Lower lobe of right lung (tissue), 2 donors: ENCODE measurements at regions not wholly inside any gene's neighbourhood (a gene's known extent, or its start where the extent isn't known, plus 50 kb on each side); places are given as distances from the start of the nearest gene placed in this dataset.

Source experiments
- ATAC-seq, 2 donors: fragments of 200-7000 bp; cut with Tn5 transposase; one replicate each; pipeline ENCODE4 v1.9.1; 2020 to 2022; ENCODE audit warnings: mild to moderate bottlenecking in 2 of 2, moderate library complexity in 2 of 2
- DNase-seq: peaks from one replicate; pipeline ENCODE4 v3.0.0-alpha.2; 2020
- H3K27ac ChIP-seq: fragments of 200-600 bp; one replicate; pipeline ENCODE4 v1.8.0; 2022
- H3K27me3 ChIP-seq: fragments of 200-600 bp; one replicate; pipeline ENCODE4 v1.8.0; 2022; ENCODE audit warnings: low read depth
- H3K36me3 ChIP-seq: fragments of 200-600 bp; one replicate; pipeline ENCODE4 v1.8.0; 2022; ENCODE audit warnings: mild to moderate bottlenecking
- H3K4me1 ChIP-seq: fragments of 200-600 bp; one replicate; pipeline ENCODE4 v1.8.0; 2022
- H3K4me3 ChIP-seq: fragments of 200-600 bp; one replicate; pipeline ENCODE4 v1.8.0; 2022; ENCODE audit warnings: mild to moderate bottlenecking
- H3K9me3 ChIP-seq: fragments of 200-600 bp; one replicate; pipeline ENCODE4 v1.8.0; 2022
- intact Hi-C: fragments of 100-400 bp; cut with DNase I; formaldehyde crosslinking; loops from one replicate; pipeline ENCODE4 v1.11.0; 2022
- TF ChIP-seq, protein P1 (sequence below): fragments of 200-600 bp; IDR thresholded peaks from one replicate; pipeline ENCODE4 v1.8.0; 2022; ENCODE audit warnings: antibody characterized with exemption, mild to moderate bottlenecking
- donor health status: DM: no; HTN: yes; CAD: no; lungs with severe emphysema.

DNA sequence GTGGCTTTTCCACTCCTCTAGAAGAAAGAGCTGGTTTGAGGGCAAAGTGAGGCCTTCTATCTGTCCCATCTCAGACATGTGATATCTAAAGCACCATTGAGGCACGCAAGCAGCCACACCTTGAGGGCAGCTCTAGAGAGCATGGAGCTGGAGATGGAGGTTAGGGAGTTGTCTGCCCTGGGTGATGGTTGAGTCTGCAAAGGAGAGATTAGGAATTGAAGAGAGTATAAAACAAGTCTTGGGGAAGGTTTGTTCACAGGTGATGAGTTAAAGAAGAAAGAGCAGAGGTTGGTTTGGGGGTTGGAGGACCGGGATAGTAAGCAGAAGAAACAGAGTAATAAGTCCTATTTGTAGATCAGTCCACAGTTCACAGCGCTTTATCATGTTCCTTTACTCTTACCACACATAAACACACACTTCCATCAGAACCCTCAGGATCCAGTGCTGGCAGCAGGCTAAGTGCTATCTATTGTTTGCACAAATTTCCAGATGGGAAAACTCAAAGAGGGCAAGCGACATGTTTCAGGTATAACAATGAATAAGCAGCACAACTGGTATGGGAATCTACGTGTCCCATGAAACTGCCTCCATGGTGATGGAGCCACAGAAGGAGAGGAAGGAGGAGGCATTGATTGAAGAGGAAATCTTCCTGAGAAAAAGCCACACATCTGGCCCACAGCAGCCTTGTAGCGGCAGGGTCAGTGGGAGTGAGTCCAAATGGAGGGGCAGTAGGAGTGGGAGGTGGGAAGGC lies 65.8 kb downstream of the RASSF10 start:
- H3K36me3 ChIP-seq, result no peaks in the 10 kb centered on the region
- H3K27ac ChIP-seq, result no peak overlapping the region
- ATAC-seq (no peak), DNase-seq (no peak)
- H3K9me3 ChIP-seq, result no peaks in the 10 kb centered on the region
- intact Hi-C loops, result no loop called here
- no peak overlapping the region for H3K4me3 ChIP-seq
- H3K27me3 ChIP-seq, result peaks cover 5% of the 10 kb centered on the region
- no peaks in the 10 kb centered on the region for H3K4me1 ChIP-seq
- TF ChIP-seq, protein P1, sequence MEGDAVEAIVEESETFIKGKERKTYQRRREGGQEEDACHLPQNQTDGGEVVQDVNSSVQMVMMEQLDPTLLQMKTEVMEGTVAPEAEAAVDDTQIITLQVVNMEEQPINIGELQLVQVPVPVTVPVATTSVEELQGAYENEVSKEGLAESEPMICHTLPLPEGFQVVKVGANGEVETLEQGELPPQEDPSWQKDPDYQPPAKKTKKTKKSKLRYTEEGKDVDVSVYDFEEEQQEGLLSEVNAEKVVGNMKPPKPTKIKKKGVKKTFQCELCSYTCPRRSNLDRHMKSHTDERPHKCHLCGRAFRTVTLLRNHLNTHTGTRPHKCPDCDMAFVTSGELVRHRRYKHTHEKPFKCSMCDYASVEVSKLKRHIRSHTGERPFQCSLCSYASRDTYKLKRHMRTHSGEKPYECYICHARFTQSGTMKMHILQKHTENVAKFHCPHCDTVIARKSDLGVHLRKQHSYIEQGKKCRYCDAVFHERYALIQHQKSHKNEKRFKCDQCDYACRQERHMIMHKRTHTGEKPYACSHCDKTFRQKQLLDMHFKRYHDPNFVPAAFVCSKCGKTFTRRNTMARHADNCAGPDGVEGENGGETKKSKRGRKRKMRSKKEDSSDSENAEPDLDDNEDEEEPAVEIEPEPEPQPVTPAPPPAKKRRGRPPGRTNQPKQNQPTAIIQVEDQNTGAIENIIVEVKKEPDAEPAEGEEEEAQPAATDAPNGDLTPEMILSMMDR, result no peak

DNA sequence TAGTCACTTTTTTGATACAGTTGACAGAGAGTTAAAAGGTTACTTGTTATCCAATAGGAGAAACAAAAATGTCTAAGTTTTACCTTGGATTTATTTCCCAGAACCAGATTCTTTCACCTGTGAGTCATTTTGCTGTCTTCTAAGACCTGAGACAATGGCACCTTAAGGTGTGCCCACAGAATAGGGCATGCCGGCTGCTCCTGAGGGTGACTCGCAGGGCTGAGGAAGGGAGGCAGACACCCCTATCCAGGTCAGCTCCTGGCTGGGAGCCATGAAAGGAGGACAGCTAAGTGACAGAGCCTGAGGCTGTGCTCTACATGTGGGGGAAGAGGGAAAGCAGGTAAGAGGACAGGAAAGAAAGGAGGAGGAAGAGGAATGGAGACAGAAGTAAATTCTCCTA lies 67.8 kb downstream of the RASSF10 start:
- Histone ChIP-seq H3K27ac (no peak overlapping the region), H3K9me3 (no peaks in the 10 kb centered on the region), H3K27me3 (peaks cover 5% of the 10 kb centered on the region), H3K4me1 (no peaks in the 10 kb centered on the region), H3K4me3 (no peak overlapping the region), H3K36me3 (no peaks in the 10 kb centered on the region)
- TF ChIP-seq, protein P1, result no peak
- DNase-seq (no peak), ATAC-seq (no peak)
- intact Hi-C loops, result no loop called here

DNA sequence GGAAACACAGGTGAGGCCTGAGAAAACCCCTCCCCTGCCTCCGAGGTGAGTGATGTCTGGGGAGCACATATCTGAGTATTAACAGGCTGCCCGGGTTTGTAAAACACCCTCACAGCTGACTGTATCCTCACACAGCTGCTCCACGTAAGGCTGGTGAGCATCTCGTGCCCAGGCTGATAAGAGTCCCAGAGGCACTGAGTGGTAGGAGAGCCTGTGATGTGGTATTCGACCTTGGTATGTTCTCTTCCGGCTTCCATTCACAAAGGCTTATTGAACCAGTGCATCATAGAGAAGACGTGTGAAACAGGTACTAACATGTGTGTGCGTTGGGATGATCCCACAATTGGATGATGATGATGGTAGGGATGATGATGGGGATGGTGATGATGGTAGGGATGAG lies 71.7 kb downstream of the RASSF10 start:
- DNase-seq (no peak), ATAC-seq (no peak)
- H3K4me3 ChIP-seq, result no peak overlapping the region
- intact Hi-C loops, result no loop called here
- no peaks in the 10 kb centered on the region for H3K9me3 ChIP-seq
- H3K27me3 ChIP-seq, result peaks cover 10% of the 10 kb centered on the region
- H3K4me1 ChIP-seq, result no peaks in the 10 kb centered on the region
- TF ChIP-seq, protein P1, result no peak
- no peaks in the 10 kb centered on the region for H3K36me3 ChIP-seq
- no peak overlapping the region for H3K27ac ChIP-seq

DNA sequence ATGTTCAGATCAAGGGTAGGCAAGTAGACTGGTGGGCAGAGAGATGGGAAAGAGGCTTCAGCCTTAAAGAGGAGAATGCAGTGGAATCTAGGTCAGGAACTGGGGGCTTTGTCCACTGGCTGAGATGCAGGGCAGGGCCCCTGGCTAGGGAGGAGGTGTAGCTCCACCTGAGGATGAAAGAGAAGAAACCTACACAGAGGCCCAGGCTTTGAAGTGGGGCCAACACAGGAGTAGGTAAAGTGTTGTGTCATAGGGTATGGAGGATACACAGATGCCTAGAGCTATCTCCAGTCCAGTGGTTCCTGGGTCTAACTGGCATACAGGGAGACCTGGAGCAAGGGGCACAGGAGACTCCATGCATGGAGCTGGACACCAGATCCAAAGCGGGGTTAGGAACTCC lies 73.5 kb downstream of the RASSF10 start:
- Histone ChIP-seq H3K9me3 (no peaks in the 10 kb centered on the region), H3K36me3 (no peaks in the 10 kb centered on the region), H3K4me1 (no peaks in the 10 kb centered on the region), H3K4me3 (no peak overlapping the region), H3K27me3 (peaks cover 10% of the 10 kb centered on the region), H3K27ac (no peak overlapping the region)
- ATAC-seq (no peak), DNase-seq (no peak)
- intact Hi-C loops, result no loop called here
- TF ChIP-seq, protein P1, result no peak

DNA sequence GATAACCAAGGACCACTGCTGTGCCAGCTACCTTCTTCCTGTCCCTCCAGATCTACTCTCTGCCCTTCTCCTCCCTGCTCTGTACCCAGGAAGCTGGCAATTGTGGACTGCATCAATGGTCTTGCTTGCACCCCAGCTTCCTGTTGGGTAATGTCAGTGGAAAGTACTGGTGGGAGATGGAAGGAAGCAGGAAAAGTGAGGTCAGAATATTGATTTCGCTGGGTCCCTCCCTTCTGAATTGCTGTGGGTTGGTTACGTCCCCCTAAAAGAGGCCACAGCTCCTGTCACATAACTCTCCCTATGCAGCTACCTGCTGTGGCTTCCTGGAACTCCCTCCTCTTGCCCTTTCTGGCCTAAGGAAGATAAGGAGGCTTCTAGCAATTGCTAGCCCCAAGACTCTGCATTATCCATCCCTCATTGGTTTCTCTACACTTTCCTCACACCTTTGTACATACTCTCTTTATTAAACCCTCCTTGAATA lies 81.2 kb downstream of the RASSF10 start:
- H3K9me3 ChIP-seq, result peaks cover 3% of the 10 kb centered on the region
- no peak overlapping the region for H3K27ac ChIP-seq
- no peak for DNase-seq
- no peak for ATAC-seq
- intact Hi-C loops, result no loop called here
- H3K4me1 ChIP-seq, result no peaks in the 10 kb centered on the region
- H3K36me3 ChIP-seq, result no peaks in the 10 kb centered on the region
- TF ChIP-seq, protein P1, result no peak
- H3K4me3 ChIP-seq, result no peak overlapping the region
- no peaks in the 10 kb centered on the region for H3K27me3 ChIP-seq
